ENCODE measurements at regions not wholly inside any gene's neighbourhood (a gene's known extent, or its start where the extent isn't known, plus 50 kb on each side); places are given as distances from the start of the nearest gene placed in this dataset.

DNA sequence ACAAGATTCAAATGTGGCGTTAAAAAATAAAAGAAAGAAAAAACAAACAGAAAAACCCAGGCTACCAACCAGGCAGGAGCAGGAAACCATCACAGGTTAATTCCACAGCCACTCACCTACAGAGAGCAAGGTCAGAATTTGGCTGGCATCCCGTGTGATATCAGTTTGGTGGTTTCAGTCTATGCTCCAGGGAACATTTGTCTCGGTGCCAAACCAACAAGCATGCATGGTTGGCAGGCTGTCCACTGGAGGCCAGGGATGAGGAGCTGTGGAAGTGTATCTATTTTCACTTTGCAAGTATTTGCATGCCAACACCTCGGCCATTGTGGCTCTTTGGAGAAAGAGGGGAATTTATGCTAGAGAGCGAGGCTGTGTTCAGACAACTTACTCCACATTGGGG, 53.1 kb upstream of the PROX1 start:
- intact Hi-C loops (cut with micrococcal nuclease), result no loop called here
- no peak overlapping the region for H3K4me3 ChIP-seq (ENCODE audit: control extremely low read depth in 1 of 5, extremely low read depth in 1 of 5, insufficient read depth in 1 of 5, low read depth in 2 of 5, low read length in 4 of 5)
- no peak overlapping the region for H3K4me3 Mint-ChIP-seq
- H3K36me3 ChIP-seq (replicated peaks in 1 of 2; ENCODE audit: control extremely low read depth in 1 of 2, control insufficient read depth in 1 of 2, extremely low read depth in 1 of 2, insufficient read depth in 2 of 2, low read length in 1 of 2), result no peaks in the 10 kb centered on the region
- no peak overlapping the region for H3K27ac Mint-ChIP-seq
- ATAC-seq (ENCODE audit: low read depth), result no peak
- TF ChIP-seq, protein P1, sequence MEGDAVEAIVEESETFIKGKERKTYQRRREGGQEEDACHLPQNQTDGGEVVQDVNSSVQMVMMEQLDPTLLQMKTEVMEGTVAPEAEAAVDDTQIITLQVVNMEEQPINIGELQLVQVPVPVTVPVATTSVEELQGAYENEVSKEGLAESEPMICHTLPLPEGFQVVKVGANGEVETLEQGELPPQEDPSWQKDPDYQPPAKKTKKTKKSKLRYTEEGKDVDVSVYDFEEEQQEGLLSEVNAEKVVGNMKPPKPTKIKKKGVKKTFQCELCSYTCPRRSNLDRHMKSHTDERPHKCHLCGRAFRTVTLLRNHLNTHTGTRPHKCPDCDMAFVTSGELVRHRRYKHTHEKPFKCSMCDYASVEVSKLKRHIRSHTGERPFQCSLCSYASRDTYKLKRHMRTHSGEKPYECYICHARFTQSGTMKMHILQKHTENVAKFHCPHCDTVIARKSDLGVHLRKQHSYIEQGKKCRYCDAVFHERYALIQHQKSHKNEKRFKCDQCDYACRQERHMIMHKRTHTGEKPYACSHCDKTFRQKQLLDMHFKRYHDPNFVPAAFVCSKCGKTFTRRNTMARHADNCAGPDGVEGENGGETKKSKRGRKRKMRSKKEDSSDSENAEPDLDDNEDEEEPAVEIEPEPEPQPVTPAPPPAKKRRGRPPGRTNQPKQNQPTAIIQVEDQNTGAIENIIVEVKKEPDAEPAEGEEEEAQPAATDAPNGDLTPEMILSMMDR (IDR thresholded peaks at IDR 0.05), result no peak
- TF ChIP-seq EZH2 (IDR thresholded peaks at IDR 0.05; ENCODE audit: borderline replicate concordance, insufficient read depth, low read depth, low read length, poor library complexity, severe bottlenecking), result no peak
- H3K9ac ChIP-seq (ENCODE audit: low read length), result no peak overlapping the region
- H3K9me3 Mint-ChIP-seq (ENCODE audit: insufficient read depth), result peaks cover 5% of the 10 kb centered on the region
- no peak overlapping the region for H2AFZ ChIP-seq (ENCODE audit: insufficient read depth, low read depth, low read length, poor library complexity, severe bottlenecking)
- no peaks in the 10 kb centered on the region for H3K4me1 Mint-ChIP-seq
- no peaks in the 10 kb centered on the region for H3K79me2 ChIP-seq (ENCODE audit: control insufficient read depth, insufficient read depth, low read length)
- H4K20me1 ChIP-seq (ENCODE audit: control insufficient read depth, insufficient read depth, low read length, poor library complexity, severe bottlenecking), result no peaks in the 10 kb centered on the region
- H3K9me3 ChIP-seq (ENCODE audit: control extremely low read depth in 1 of 3, control insufficient read depth in 2 of 3, insufficient read depth in 1 of 3, low read length in 2 of 3), result no peaks in the 10 kb centered on the region
- H3K27ac ChIP-seq (ENCODE audit: low read length in 2 of 2), result no peak overlapping the region
- no peaks in the 10 kb centered on the region for H3K4me1 ChIP-seq (ENCODE audit: control insufficient read depth in 2 of 2, insufficient read depth in 2 of 2, low read length in 2 of 2)
- H3K27me3 Mint-ChIP-seq, result no peaks in the 10 kb centered on the region
- DNase-seq, result no peak
- WGBS (ENCODE audit: insufficient coverage), result 93% methylated on average over 2 of the region's 5 CpGs
- ChIA-PET POLR2A (no interaction called here), CTCF (no interaction called here)
- H3K4me2 ChIP-seq (replicated peaks; ENCODE audit: low read depth, low read length, poor library complexity, severe bottlenecking), result no peak overlapping the region
- no peaks in the 10 kb centered on the region for H3K27me3 ChIP-seq (replicated peaks in 1 of 4; ENCODE audit: control extremely low read depth in 1 of 4, control insufficient read depth in 3 of 4, insufficient read depth in 4 of 4, low read length in 3 of 4)

DNA sequence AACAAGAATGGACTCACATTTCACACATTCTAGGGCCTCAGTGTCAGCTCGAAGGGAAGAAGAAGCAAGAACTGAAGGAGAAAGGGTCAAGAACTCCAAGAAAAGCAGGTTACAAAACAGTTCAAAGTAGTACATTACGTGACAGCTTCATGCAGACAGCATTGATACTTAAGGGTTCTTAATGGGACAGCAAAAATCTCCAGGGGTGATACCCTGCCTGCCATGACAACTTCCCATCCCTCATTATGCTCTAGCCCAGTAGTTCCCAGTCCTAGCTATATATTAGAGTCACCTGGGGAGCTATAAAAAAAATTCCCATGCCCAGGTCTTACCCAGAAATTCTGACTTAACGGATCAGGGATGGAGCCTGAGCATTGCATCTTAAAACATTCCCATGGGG, 51.2 kb upstream of the PROX1 start:
- ATAC-seq (ENCODE audit: low read depth) (no peak), DNase-seq (no peak)
- peaks cover 5% of the 10 kb centered on the region for H3K9me3 Mint-ChIP-seq (ENCODE audit: insufficient read depth)
- TF ChIP-seq, protein P1 (IDR thresholded peaks at IDR 0.05), result no peak
- no peak for TF ChIP-seq EZH2 (IDR thresholded peaks at IDR 0.05; ENCODE audit: borderline replicate concordance, insufficient read depth, low read depth, low read length, poor library complexity, severe bottlenecking)
- Histone ChIP-seq H3K9ac (ENCODE audit: low read length) (no peak overlapping the region), H3K27ac (ENCODE audit: low read length in 2 of 2) (no peak overlapping the region), H3K9me3 (ENCODE audit: control extremely low read depth in 1 of 3, control insufficient read depth in 2 of 3, insufficient read depth in 1 of 3, low read length in 2 of 3) (no peaks in the 10 kb centered on the region), H3K79me2 (ENCODE audit: control insufficient read depth, insufficient read depth, low read length) (no peaks in the 10 kb centered on the region), H3K4me2 (replicated peaks; ENCODE audit: low read depth, low read length, poor library complexity, severe bottlenecking) (no peak overlapping the region), H2AFZ (ENCODE audit: insufficient read depth, low read depth, low read length, poor library complexity, severe bottlenecking) (no peak overlapping the region), H3K4me3 (ENCODE audit: control extremely low read depth in 1 of 5, extremely low read depth in 1 of 5, insufficient read depth in 1 of 5, low read depth in 2 of 5, low read length in 4 of 5) (no peak overlapping the region), H3K4me1 (ENCODE audit: control insufficient read depth in 2 of 2, insufficient read depth in 2 of 2, low read length in 2 of 2) (no peaks in the 10 kb centered on the region), H4K20me1 (ENCODE audit: control insufficient read depth, insufficient read depth, low read length, poor library complexity, severe bottlenecking) (no peaks in the 10 kb centered on the region), H3K36me3 (replicated peaks in 1 of 2; ENCODE audit: control extremely low read depth in 1 of 2, control insufficient read depth in 1 of 2, extremely low read depth in 1 of 2, insufficient read depth in 2 of 2, low read length in 1 of 2) (no peaks in the 10 kb centered on the region), H3K27me3 (replicated peaks in 1 of 4; ENCODE audit: control extremely low read depth in 1 of 4, control insufficient read depth in 3 of 4, insufficient read depth in 4 of 4, low read length in 3 of 4) (no peaks in the 10 kb centered on the region)
- no peak overlapping the region for H3K27ac Mint-ChIP-seq
- 43% methylated on average over 1 of the region's 3 CpGs for WGBS (ENCODE audit: insufficient coverage)
- no peaks in the 10 kb centered on the region for H3K4me1 Mint-ChIP-seq
- CTCF ChIA-PET, result no interaction called here
- no peaks in the 10 kb centered on the region for H3K27me3 Mint-ChIP-seq
- POLR2A ChIA-PET, result no interaction called here
- intact Hi-C loops (cut with micrococcal nuclease), result no loop called here
- H3K4me3 Mint-ChIP-seq, result no peak overlapping the region

All from B cell (primary cell).